GM23338 (cell line): ENCODE measurements at regions not wholly inside any gene's neighbourhood (a gene's known extent, or its start where the extent isn't known, plus 50 kb on each side); places are given as distances from the start of the nearest gene placed in this dataset.

Source experiments
- CREB1 ChIP-seq: fragments of 250-450 bp; sonication (Bioruptor Pico); IDR thresholded peaks from 2 replicates; pipeline ENCODE4 v1.5.0; 2020; ENCODE audit warnings: low read depth, mild to moderate bottlenecking, moderate library complexity
- CTCF ChIP-seq, 2 experiments: fragments of 200-600 bp in 1 of 2; sonication (generic) in 1 of 2; conservative IDR thresholded peaks; 2 replicates each; pipeline versions ENCODE4 v1.5.1 to v1.6.1; 2016 to 2017; ENCODE audit warnings: antibody characterized with exemption in 2 of 2, low read depth in 2 of 2, mild to moderate bottlenecking in 2 of 2, moderate library complexity in 1 of 2
- EZH2 ChIP-seq: fragments of 200-600 bp; sonication (generic); IDR thresholded peaks from one replicate; pipeline ENCODE4 v1.8.0; 2017; ENCODE audit warnings: antibody characterized with exemption, mild to moderate bottlenecking, low read depth; ENCODE audit not compliant: unreplicated experiment
- EZH2phosphoT487 ChIP-seq: fragments of 200-600 bp; sonication (generic); IDR thresholded peaks from one replicate; pipeline ENCODE4 v1.8.1; 2018; ENCODE audit warnings: antibody characterized with exemption; ENCODE audit not compliant: unreplicated experiment
- NANOG ChIP-seq: IDR thresholded peaks from 2 replicates; pipeline ENCODE4 v1.6.1; 2016; ENCODE audit warnings: antibody characterized with exemption, borderline replicate concordance
- POLR2AphosphoS5 ChIP-seq: IDR thresholded peaks from 2 replicates; pipeline ENCODE4 v1.6.1; 2016; ENCODE audit warnings: antibody characterized with exemption, low read depth

- TF ChIP-seq CTCF (conservative IDR thresholded peaks at IDR 0.05; ENCODE audit: low read depth in 2 of 2) (no peak), POLR2AphosphoS5 (no peak), CREB1 (CRISPR knock-in tag) (no peak), EZH2 (no peak), NANOG (no peak), EZH2phosphoT487 (no peak)
These were observed 400.1 kb downstream of the LNPK start for GRCh38 chr2:175601969-175602368.
